GM12865 (cell line): ENCODE measurements at regions not wholly inside any gene's neighbourhood (a gene's known extent, or its start where the extent isn't known, plus 50 kb on each side); places are given as distances from the start of the nearest gene placed in this dataset.

Experiments used
- DNase-seq: peaks from one replicate; pipeline ENCODE4 v3.0.0; 2010; ENCODE audit warnings: low read depth
- H3K4me3 ChIP-seq: 2 replicates; pipeline ENCODE4 v1.5.1; 2011; ENCODE audit warnings: mild to moderate bottlenecking, low read depth, low read length, control low read depth
- TF ChIP-seq, protein P1 (sequence below): IDR thresholded peaks from 2 replicates; pipeline ENCODE4 v1.5.1; 2011; ENCODE audit warnings: low read length, control low read depth, low read depth, inconsistent platforms; ENCODE audit not compliant: insufficient read depth; ENCODE audit errors: missing control alignments

GRCh38 chr18:44502790-44503189, 177.9 kb upstream of the SETBP1 start:
- TF ChIP-seq, protein P1, sequence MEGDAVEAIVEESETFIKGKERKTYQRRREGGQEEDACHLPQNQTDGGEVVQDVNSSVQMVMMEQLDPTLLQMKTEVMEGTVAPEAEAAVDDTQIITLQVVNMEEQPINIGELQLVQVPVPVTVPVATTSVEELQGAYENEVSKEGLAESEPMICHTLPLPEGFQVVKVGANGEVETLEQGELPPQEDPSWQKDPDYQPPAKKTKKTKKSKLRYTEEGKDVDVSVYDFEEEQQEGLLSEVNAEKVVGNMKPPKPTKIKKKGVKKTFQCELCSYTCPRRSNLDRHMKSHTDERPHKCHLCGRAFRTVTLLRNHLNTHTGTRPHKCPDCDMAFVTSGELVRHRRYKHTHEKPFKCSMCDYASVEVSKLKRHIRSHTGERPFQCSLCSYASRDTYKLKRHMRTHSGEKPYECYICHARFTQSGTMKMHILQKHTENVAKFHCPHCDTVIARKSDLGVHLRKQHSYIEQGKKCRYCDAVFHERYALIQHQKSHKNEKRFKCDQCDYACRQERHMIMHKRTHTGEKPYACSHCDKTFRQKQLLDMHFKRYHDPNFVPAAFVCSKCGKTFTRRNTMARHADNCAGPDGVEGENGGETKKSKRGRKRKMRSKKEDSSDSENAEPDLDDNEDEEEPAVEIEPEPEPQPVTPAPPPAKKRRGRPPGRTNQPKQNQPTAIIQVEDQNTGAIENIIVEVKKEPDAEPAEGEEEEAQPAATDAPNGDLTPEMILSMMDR: no peak
- no peak overlapping the region for H3K4me3 ChIP-seq
- DNase-seq: no peak

GRCh38 chr18:44503854-44504253, 176.8 kb upstream of the SETBP1 start:
- H3K4me3 ChIP-seq: no peak overlapping the region
- TF ChIP-seq, protein P1: no peak
- no peak for DNase-seq

DNA sequence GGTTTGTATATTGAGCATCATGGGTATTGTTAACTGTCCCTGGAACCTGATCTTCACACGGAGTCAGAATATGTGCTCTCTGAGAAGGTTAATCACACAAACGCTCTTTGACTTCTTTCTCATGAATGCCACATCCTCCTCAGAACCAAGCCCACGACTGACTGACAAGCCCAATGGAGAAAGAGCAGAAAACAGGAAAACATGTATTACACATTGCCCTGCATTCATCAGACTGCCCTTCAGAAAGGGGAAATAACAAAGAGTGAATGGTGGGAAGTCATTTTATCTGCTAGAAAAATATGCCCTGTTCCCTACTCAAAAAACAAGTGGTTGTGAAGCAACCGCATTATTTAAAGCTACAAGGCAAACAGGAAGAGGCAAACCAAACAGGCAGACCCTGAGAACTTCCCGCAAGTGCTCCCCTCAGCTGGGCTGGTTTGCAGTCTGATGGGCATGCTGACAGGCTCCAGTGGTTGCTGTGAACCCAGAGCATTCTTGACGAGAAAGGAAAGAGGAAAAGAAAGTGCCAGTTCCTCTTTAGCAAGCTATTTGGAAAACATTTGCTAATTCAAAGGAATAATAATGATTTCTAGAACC, 172.9 kb upstream of the SETBP1 start:
- no peak overlapping the region for H3K4me3 ChIP-seq
- TF ChIP-seq, protein P1: no peak
- peak; percentile 54 for DNase-seq

DNA sequence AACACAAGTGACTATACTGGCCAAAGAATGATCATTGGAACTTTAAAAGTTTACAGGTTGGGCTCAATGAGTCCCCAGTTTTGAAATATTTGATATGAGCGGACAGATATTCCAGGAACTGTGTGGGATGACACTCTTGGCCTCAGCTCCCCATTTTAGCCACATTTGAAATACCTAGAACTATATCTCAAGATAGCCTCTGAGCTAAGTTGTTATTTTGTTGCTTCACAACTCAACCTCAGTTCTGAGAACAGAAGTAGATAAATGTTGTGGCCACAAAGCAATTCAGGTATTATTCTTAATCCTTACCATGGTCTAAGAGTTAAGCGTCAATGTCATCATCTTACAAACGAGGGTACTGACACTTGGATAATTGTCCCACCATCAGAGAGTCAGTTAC, 172.2 kb upstream of the SETBP1 start:
- TF ChIP-seq, protein P1: no peak
- H3K4me3 ChIP-seq: no peak overlapping the region
- DNase-seq: no peak

GRCh38 chr18:44509048-44509447, 171.6 kb upstream of the SETBP1 start:
- no peak for DNase-seq
- TF ChIP-seq, protein P1: no peak
- H3K4me3 ChIP-seq: no peak overlapping the region

DNA sequence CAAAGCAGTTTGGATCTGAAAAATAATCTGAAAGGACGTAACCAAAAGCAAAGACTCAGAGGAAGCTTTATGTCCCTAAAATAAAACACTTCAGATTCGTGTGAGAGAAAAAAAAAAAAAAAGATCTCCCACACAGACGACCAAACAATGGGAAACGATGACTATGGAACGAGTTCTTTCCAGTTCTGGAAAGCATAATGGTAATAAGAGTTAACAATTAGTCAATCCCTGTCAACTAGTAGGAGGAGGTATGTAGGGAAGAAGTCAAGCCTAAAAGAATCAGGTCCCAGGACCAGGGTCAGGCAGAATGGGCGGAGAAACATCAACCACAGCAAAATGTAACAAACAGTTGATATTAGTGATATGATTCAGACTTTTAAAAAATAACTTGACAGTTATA, 170.3 kb upstream of the SETBP1 start:
- no peak overlapping the region for H3K4me3 ChIP-seq
- TF ChIP-seq, protein P1: no peak
- no peak for DNase-seq

DNA sequence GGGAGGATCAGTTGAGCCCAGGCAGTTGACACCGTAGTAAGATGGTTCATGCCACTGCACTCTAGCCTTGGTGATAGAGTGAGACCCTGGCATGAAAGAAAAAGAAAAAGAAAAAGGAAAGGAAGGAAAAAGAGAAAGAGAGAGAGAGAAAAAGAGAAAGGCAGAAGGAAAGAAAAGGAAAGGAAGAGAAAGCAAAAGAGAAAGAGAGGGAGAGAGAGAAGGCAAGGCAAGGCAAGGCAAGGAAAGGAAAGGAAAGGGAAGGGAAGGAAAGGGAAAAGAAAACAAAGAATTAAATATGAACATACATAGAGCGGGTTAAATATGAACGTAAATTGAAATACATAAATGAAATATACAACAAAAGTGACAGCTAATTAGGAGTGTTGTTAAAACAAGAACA, 167.5 kb upstream of the SETBP1 start:
- H3K4me3 ChIP-seq: no peak overlapping the region
- DNase-seq: no peak
- TF ChIP-seq, protein P1: no peak
